Tongue (tissue), 1 donor: ENCODE measurements at regions not wholly inside any gene's neighbourhood (a gene's known extent, or its start where the extent isn't known, plus 50 kb on each side); places are given as distances from the start of the nearest gene placed in this dataset.

ENCODE experiments used
- DNase-seq: peaks from one replicate; pipeline ENCODE4 v3.0.0-alpha.2; 2015

- DNase-seq, result no peak
Measured at GRCh38 chr5:159821461-159821940, 94.8 kb upstream of the ADRA1B start.

- DNase-seq, result no peak
Measured at GRCh38 chr5:159824188-159825161, 91.8 kb upstream of the ADRA1B start.

DNA sequence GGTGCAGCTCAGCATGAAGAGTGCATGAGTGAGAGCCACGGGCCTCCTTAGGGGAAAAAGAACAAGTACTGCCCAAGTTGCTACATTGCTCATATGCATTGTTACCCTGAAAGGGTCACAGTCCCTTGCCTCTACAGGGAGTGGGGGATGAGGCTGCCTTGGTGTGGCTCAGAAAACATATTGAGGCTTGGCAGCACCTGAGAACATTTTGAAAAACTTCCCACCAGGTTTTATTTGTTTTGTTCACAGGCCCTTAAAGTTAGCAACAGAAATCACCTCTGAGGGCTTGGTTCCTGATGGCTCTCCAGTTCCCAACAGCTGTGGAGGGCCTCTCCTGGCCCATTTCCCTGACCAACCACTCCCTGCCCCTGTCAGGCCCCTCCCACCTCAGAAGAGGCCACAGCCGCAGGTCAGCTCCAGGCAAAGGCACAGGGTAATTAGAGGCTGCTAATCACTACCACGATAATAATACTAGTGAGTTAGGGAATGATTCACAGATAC is 90.7 kb upstream of the ADRA1B start:
- DNase-seq, result peak; percentile 52

GRCh38 chr5:159826351-159827214 is 89.7 kb upstream of the ADRA1B start:
- peak; percentile 47 for DNase-seq

GRCh38 chr5:159827861-159828260 is 88.4 kb upstream of the ADRA1B start:
- no peak for DNase-seq

DNA sequence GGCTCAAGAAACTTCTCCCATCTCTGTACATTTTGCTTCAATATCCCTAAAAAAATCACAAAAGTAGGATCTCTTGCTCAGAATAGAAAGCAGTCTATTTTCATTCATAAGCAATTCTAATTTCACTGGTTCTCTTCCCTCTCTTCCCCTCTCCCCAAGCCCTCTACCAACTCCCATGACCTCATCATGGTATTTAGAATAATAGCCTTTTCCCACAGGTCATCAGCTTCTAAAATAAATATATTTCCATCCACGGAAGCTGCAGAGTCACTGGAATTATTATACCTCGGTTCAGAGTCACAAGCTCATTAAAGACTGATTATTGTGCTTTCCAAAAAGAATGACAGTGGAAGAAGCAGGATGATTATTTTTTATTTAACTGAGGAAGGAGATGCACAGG is 84.2 kb upstream of the ADRA1B start:
- no peak for DNase-seq

DNA sequence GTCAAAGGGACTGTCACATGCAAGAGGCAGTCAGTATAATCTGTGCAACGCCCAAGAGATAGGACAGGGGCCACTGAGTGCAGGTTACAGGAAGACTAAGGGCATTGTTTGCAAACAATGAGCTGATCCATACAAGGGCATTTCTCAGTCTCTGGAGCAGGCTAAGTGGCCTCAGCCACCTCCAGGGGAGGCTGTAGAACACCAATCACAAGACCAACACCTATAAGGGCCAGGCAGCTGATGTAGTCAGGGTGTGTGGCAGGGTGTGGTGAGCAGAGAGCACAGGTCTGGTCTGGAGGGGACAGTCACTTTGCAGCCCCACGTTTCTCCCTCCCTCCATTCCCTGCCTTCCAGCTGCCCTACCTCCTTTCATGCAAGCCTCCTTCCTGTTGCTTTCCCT is 83.2 kb upstream of the ADRA1B start:
- no peak for DNase-seq

GRCh38 chr5:159833846-159834245 is 82.4 kb upstream of the ADRA1B start:
- DNase-seq, result no peak

GRCh38 chr5:159835548-159835947 is 80.7 kb upstream of the ADRA1B start:
- no peak for DNase-seq

DNA sequence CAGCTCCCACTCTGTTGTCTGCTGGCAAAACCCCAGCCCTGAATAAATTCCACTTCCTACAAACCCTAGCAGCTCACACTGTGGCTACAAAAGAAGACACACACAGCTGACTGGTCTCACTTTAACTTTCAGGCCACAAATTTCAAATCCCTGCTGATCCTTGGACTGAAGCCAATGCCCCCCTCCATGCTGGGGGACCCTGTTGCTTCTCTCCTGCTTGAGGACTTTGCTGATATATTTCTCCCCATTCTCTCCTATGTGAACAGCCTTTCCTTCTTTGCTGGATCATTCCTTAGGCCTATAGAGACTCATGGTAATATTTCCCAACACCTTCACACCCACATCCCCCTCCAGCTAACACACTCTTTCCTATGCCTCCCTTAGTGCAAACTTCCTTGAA is 79.6 kb upstream of the ADRA1B start:
- no peak for DNase-seq

- no peak for DNase-seq
Measured at GRCh38 chr5:159837860-159838259, 78.4 kb upstream of the ADRA1B start.

DNA sequence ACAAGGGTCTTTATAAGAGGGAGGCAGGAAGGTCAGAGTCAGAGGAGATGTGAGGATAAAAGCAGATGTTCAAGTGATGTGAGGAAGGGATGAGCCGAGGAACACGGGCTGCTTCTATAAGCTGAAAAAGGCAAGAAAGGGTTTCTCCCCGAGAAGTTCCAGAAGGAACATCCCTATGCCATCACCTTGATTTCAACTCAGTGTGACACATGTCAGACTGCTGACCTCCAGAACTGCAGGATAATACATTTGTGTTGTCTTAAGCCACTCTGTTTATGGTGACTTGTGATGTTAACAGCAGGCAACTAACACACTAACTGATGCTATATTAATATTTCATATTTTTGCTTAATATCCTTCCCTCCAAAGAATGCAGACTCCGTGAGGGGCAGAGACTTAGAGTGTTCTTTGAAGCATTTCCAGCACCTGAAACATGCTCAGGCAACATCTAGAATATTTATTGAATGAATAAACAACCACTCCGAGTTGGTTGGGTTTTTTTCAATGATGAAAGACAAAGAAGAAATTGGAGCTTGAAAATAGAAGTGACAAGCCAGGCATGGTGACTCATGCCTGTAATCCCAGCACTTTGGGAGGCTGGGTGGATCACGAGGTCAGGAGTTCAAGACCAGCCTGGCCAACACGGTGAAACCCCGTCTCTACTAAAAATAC is 77.6 kb upstream of the ADRA1B start:
- no peak for DNase-seq

GRCh38 chr5:159844267-159845121 is 71.8 kb upstream of the ADRA1B start:
- DNase-seq, result peak; percentile 42

DNA sequence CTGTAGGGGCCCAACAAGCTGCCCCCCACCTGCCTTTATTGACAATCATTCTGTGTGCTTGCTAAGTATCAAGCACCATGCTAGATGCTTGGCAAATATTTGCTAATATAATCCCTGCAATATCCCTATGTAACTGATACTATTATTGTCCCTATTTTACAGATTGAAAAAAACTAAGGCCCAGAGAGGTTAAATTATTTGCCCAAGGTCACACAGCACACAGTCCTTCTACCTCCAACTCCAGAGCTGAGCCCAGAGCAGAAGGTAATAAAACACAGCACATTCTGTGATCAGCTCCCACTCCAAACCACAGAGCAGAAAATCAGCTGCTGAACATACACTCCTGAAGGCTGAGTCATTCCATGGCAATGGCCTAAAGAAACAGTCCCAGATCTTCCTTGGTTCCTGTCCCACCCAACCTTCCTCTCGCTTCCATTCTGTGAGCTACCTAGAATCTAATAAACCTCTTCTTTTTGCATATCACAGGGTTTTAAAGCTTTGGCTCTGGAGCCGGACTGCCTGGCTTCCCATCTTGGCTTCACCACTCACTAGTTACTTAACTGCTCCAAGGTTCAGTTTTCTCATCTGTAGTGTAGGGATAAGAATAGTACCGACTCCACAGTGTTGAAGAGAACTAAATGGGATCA is 66.7 kb upstream of the ADRA1B start:
- no peak for DNase-seq

DNA sequence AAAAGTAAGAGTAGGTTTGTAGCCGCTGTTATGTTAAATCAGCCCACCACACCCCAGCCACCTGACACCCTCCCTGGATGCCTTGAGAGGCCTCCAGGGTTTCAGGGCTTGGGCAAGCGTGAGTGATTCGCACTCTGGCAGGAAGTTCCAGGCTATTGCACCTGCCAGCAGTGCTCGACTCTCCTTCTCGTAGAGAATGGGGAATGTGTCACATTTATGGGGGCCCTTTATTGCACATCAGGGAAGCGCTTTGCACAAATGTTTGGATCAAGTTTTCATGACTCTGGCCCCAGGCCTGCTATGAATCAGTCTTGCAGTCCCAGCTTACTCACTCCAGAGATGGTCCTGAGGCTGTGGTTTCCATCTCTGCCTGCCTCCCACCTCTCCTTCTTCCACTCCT is 66.1 kb upstream of the ADRA1B start:
- peak; percentile 33 for DNase-seq

DNA sequence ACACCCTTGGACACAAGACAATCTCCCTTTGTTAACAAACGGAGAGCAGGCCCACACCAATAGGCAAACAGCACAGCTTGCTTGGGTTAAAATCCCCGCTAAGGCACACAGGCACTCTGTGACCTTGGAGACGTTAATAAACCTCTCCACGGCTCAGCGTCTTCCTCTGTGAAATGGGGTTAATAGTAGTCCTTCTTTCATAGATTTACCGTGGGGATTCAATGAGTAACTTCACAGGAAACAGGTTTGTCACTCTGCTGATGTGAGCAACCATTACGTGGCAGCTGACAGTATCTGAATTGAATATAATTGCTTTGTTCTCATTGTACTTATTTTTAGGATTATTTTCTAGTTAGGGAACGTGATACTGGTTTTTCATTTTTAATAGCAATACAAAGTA is 65.2 kb upstream of the ADRA1B start:
- DNase-seq, result no peak

DNA sequence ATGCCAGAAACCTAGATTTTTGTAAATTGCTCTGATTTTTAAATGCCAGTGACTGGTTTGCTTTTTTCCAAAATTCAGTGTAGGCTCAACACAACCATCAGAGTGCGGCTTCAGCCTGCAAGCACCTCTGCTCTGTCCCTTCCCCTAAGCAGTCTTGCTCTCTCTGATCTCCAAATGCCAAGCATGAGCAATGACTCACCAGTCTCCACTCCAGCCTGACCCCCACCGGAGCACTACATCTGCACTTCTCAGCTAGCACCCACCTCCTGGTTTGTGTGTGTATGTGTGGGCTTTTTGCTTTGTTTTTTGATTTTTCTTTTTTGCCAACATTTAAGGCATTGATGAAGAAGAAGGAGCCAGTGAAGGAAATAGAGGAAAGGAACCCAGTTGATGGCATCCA is 61.4 kb upstream of the ADRA1B start:
- DNase-seq, result no peak

- DNase-seq, result peak; percentile 34
Measured at GRCh38 chr5:159855476-159856191, 60.6 kb upstream of the ADRA1B start.

GRCh38 chr5:159858871-159859270 is 57.4 kb upstream of the ADRA1B start:
- peak; percentile 50 for DNase-seq

- DNase-seq, result no peak
Measured at GRCh38 chr5:159861086-159861485, 55.2 kb upstream of the ADRA1B start.
